Transverse colon (tissue), 4 donors: ENCODE measurements at regions not wholly inside any gene's neighbourhood (a gene's known extent, or its start where the extent isn't known, plus 50 kb on each side); places are given as distances from the start of the nearest gene placed in this dataset.

Experiments
- DNase-seq: peaks from one replicate; pipeline ENCODE4 v3.0.0-alpha.2; 2019
- H3K27ac ChIP-seq, 4 donors: fragments of 200-600 bp; sonication (generic); 2 replicates each; pipeline ENCODE4 v1.5.1; 2016 to 2018; ENCODE audit warnings: inconsistent platforms in 4 of 4
- H3K27me3 ChIP-seq: fragments of 200-600 bp; sonication (generic); 2 replicates; pipeline ENCODE4 v1.5.1; 2017; ENCODE audit warnings: inconsistent platforms
- H3K36me3 ChIP-seq, 4 donors: fragments of 200-600 bp; sonication (generic); 2 replicates each; pipeline ENCODE4 v1.5.1; 2017 to 2019; ENCODE audit warnings: inconsistent platforms in 4 of 4
- H3K4me1 ChIP-seq, 4 donors: fragments of 200-600 bp; sonication (generic); 2 replicates each; pipeline ENCODE4 v1.5.1; 2017 to 2020; ENCODE audit warnings: inconsistent platforms in 4 of 4
- H3K4me3 ChIP-seq, 4 donors: fragments of 200-600 bp; sonication (generic); 1 replicate in 1 of 4; 2 replicates in 3 of 4; pipeline versions ENCODE4 v1.5.1 to v1.6.1; 2017 to 2019; ENCODE audit warnings: inconsistent platforms in 4 of 4
- H3K9me3 ChIP-seq, 2 donors: fragments of 200-600 bp; sonication (generic); 2 replicates each; pipeline ENCODE4 v1.5.1; 2017 to 2019; ENCODE audit warnings: inconsistent platforms in 2 of 2
- CTCF ChIP-seq, 5 experiments: fragments of 200-600 bp in 3 of 5; fragments of 450-650 bp in 2 of 5; sonication (generic) in 3 of 5; IDR thresholded peaks; 1 replicate in 2 of 5; 2 replicates in 3 of 5; pipeline ENCODE4 v1.5.1; 2016 to 2017; ENCODE audit warnings: antibody characterized with exemption in 5 of 5, inconsistent platforms in 3 of 5, mild to moderate bottlenecking in 2 of 5, moderate library complexity in 1 of 5
- EP300 ChIP-seq: sonication (generic); formaldehyde crosslinking; IDR thresholded peaks from one replicate; pipeline ENCODE4 v1.6.1; 2017; ENCODE audit warnings: antibody characterized with exemption, low read depth
- POLR2A ChIP-seq: fragments of 450-650 bp; IDR thresholded peaks from one replicate; pipeline ENCODE4 v1.6.1; 2016; ENCODE audit warnings: antibody characterized with exemption, mild to moderate bottlenecking, moderate library complexity
- POLR2AphosphoS5 ChIP-seq, 3 donors: sonication (generic); formaldehyde crosslinking; IDR thresholded peaks; one replicate each; pipeline ENCODE4 v1.6.1; 2016; ENCODE audit warnings: antibody characterized with exemption in 3 of 3
- WGBS, 2 donors: methylation state at CpG; one replicate each; pipeline ENCODE4 v1.1.5; 2018; ENCODE audit warnings: low coverage in 1 of 2; 5-methylcytosine and 5-hydroxymethylcytosine counted together
- in situ Hi-C, 4 donors: fragments of 200-750 bp; cut with MboI; loops; one replicate each; pipeline versions ENCODE4 v1.15.0 to v1.15.1; 2017; ENCODE audit warnings: low sequenced_read_pairs in 3 of 4, low pct_ligation_motif_present in 1 of 4, low pct_unique_long_range_greater_than_20kb in 1 of 4
- intact Hi-C: fragments of 100-400 bp; cut with DNase I; formaldehyde crosslinking; loops from one replicate; pipeline ENCODE4 v1.15.1; 2023; ENCODE audit warnings: low total_unique reads

GRCh38 chr3:128551867-128552266 is 58.9 kb upstream of the GATA2 start:
- Histone ChIP-seq H3K4me3 (no peak overlapping the region), H3K4me1 (peaks cover 0 to 6% (median 0%) of the 10 kb centered on the region in 4 donors), H3K27ac (no peak overlapping the region), H3K27me3 (peaks cover 34% of the 10 kb centered on the region), H3K36me3 (no peaks in the 10 kb centered on the region), H3K9me3 (no peaks in the 10 kb centered on the region)
- TF ChIP-seq EP300 (no peak), POLR2A (no peak), CTCF (IDR thresholded peaks at IDR 0.05) (no peak), POLR2AphosphoS5 (IDR thresholded peaks at IDR 0.05) (no peak)
- intact Hi-C loops: no loop called here
- 33 to 51% methylated on average over 1 to 4 of the region's 4 CpGs for WGBS, 2 donors
- in situ Hi-C loops: no loop called here
- no peak for DNase-seq

DNA sequence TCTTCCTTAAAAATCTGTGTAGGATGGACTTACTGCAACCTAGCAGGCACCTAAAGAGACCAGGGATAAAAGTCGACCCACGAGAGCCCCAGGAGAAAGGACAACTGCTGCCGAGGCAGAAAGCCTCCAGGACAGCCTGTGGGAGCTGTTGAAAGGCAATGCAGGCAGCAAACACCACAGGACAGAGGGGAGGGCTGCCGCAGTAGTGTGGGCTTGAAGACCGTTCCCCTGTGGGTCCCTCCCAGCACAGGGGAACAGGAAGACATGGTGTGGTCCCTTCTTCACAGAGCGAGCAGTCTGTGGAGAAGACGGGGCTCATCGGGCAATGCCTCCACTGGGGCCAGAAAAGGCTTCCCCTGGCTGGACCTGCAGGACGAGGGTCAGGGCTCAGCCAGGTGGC is 58.5 kb upstream of the GATA2 start:
- Histone ChIP-seq H3K27me3 (peaks cover 31% of the 10 kb centered on the region), H3K36me3 (no peaks in the 10 kb centered on the region), H3K27ac (no peak overlapping the region), H3K4me1 (peaks cover 0 to 6% (median 0%) of the 10 kb centered on the region in 4 donors), H3K4me3 (no peak overlapping the region), H3K9me3 (no peaks in the 10 kb centered on the region)
- 50 to 65% methylated on average over 2 to 9 of the region's 9 CpGs for WGBS, 2 donors
- in situ Hi-C loops (no loop called here), intact Hi-C loops (no loop called here)
- no peak for TF ChIP-seq POLR2AphosphoS5 (IDR thresholded peaks at IDR 0.05)
- no peak for TF ChIP-seq POLR2A
- no peak for TF ChIP-seq CTCF (IDR thresholded peaks at IDR 0.05)
- TF ChIP-seq EP300: no peak
- no peak for DNase-seq

DNA sequence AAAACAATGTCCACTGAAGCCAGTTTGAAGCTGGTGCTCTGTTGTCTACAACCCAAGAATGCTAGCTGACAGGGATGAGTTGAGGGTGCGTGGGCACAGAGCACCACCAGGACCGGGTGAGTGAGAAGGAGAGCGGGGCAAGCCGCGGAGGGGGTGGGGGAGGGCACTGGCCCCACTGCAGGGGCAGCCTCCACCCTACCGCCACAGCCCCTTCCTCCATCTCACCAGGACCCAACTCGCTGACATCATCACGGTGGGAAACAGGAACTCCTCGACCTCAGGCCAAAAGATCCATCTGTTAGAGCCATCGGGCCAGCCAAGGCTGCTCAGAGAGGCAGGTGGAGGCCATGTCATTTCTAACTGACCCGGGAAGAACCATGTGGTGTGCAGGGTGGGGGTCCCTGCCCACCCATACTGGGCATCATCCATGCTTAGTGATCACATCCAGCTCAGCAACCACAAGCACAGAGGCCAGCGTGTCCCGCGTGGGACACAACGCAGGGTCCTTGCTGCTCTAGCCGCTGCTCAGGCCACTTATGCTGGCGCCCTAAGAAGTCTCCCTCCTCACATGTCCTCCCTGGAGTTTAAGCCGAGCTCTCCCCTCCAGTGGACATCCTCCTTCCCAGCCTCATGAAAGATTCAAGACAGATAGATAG is 57.6 kb upstream of the GATA2 start:
- Histone ChIP-seq H3K36me3 (no peaks in the 10 kb centered on the region), H3K4me1 (peaks cover 0 to 6% (median 0%) of the 10 kb centered on the region in 4 donors), H3K4me3 (no peak overlapping the region), H3K27me3 (peaks cover 23% of the 10 kb centered on the region), H3K27ac (no peak overlapping the region), H3K9me3 (no peaks in the 10 kb centered on the region)
- DNase-seq: no peak
- TF ChIP-seq POLR2A (no peak), CTCF (IDR thresholded peaks at IDR 0.05) (no peak), POLR2AphosphoS5 (IDR thresholded peaks at IDR 0.05) (no peak), EP300 (no peak)
- intact Hi-C loops: no loop called here
- 84 to 86% methylated on average over 5 to 18 of the region's 18 CpGs for WGBS, 2 donors
- in situ Hi-C loops: no loop called here

GRCh38 chr3:128550113-128550440 is 57.1 kb upstream of the GATA2 start:
- in situ Hi-C loops (no loop called here), intact Hi-C loops (no loop called here)
- no peak for TF ChIP-seq POLR2A
- no peak for TF ChIP-seq POLR2AphosphoS5 (IDR thresholded peaks at IDR 0.05)
- TF ChIP-seq EP300: no peak
- TF ChIP-seq CTCF (IDR thresholded peaks at IDR 0.05): no peak
- no peak overlapping the region for H3K27ac ChIP-seq
- no peak overlapping the region for H3K4me3 ChIP-seq
- no peak for DNase-seq
- no peaks in the 10 kb centered on the region for H3K36me3 ChIP-seq
- no peaks in the 10 kb centered on the region for H3K9me3 ChIP-seq
- WGBS, 2 donors: 59% methylated on average over 2 of the region's 2 CpGs; no CpG with 5 or more reads in 1 of the 2 donors
- peaks cover 18% of the 10 kb centered on the region for H3K27me3 ChIP-seq
- H3K4me1 ChIP-seq: peaks cover 0 to 6% (median 0%) of the 10 kb centered on the region in 4 donors
